Dermis blood vessel endothelial cell (primary cell): ENCODE measurements at regions not wholly inside any gene's neighbourhood (a gene's known extent, or its start where the extent isn't known, plus 50 kb on each side); places are given as distances from the start of the nearest gene placed in this dataset.

Source experiments
- DNase-seq: peaks from one replicate; pipeline ENCODE4 v3.0.0; 2010

DNA sequence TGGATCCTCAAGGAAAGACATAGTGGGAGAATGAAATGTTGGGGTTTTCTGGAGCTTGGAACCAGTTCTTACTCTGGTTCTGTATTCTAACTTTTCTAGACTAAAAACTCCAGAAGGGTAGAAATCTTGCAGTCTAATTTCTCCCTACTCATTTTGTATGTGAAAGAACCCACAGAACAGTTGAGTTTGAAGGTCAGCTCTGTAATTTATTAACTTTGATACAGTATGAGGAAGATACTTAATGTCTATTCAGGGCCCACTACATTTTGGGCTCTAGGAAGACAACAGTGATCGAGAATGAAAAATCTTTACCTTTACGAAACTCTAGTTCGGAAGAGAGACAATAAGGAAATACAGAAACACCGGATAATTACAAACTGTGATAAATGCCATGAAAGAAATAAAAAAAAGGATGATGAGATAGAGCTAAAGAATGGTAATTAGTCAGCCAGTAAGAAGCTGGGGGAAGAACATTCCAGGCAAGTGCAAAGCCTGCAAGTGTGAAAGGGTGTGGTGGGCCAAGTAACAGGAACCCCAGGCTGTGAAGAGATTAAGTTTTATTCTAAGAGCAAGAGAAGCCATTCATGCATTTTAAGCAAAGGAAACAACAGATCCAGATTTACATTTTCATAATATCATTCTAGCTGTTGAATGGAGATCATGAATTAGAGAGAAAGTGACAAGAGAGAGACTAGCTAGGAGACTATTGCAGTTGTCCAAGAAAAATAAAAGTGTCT, 159.9 kb upstream of the HMCN1 start:
- DNase-seq, result no peak

DNA sequence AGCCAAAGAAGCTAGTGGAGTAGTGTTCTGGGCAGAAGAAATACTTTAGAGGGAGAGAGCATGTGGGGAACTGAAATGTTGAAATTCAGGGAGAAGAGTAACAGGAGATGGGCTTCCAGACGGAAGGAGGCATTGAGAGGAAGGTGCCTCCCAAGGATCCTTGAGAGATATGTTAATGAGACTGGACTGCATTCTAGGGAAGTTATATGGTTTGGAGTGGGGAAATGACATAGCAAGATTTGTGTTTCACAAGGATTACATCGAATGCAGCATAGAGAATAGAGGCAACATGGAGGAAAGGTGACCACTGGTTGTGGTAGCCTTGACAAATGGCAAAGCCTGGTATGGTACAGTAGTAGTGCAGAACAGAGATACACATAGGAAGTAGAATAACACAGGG, 160.5 kb upstream of the HMCN1 start:
- DNase-seq, result no peak

DNA sequence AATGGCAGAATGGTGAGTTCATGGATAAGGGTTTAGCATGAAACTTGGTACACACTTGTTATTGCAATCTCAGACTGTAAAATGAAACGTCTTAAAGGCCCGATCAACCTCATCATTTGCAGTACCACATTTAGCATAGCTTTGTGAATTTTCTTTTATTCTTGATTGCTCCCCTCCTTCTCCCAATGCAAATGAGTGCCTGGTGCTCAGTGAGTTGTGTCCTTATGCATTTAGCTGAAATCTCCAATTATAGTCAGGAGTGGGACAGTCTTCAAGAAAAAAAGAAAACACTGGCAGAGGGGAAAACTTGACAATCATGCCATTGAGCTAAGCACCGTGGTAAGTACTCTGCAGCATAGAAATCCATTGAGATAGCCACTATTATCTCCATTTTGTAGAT, 161.0 kb upstream of the HMCN1 start:
- no peak for DNase-seq

DNA sequence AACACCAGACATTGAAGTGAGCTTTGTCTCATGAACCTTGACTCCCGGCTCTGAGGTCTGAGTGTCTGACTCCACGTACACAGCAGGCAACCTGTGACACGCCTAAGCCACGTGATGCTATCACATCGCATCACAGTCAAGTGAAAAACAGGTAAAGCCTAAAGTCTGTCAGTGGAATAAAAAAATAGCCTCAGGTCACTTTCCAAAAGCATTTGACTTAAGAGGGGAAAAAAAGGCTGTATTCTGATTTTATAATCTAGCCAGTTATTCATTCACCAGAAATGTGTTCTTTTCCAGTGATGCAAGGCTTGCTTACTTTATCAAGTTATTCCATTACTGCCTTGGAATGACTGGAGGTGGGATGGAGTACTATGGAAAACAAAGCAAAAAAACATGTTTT, 163.2 kb upstream of the HMCN1 start:
- DNase-seq, result no peak

DNA sequence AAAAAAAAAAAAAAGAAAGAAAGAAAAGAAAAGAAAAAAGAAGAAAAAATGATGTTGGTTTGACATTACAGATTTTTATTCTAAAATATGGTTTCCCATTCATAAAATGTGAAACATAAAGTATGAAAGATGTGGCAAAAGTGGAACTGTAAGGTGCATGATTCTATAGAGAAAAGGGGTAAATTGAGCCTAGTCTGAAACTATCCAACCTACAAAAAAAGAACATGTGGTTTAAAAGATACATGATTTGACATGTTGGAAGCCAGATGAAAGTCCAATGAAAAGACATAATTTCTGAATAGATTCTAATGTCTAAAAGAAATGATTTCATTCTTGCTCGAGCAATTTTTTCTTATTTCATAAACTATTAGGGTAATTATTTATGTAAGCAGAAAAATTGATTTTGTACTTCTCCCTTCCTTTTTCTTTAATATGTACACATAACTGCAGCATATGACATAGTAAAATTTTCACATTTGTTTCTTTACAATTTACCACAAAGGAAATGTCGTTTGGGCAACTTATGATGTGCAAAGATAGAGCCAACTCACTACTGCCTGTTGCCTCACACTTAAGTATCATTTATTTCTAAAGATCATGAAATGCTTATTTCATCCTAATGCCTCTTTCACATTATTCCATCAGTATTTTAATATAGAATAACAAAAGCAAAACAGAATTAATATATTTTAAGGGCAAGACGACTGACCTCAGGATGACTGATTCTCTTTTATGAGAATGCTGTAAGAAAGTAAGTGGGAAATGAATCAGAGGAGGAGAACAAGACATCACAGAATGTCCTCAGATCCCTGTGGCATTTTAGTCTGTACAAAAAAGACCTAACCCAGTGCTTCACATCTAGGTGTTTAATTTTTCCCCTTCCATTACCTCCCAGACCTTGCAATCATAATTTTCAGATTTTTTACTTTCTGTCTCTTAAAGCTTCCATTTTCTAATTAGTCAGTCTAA, 165.8 kb upstream of the HMCN1 start:
- DNase-seq, result no peak

DNA sequence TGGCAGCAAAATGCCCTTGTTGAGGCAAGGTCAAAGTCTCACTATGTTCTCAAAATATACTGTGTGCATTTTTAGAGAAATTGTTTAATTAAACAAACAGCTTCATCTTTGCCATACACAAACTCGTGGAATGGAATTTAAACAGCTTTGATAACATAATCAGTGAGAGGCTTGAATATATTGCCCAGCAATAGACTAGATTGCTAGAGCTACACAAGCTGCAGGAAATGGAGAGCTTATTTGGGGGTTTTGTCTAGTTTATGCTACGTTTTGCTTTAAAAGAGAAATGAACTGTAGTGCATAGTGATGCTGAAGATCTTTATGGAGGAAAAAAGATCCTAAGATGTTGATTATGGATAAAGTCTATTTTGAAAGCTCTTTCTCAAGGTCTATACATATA, 166.8 kb upstream of the HMCN1 start:
- DNase-seq, result no peak

DNA sequence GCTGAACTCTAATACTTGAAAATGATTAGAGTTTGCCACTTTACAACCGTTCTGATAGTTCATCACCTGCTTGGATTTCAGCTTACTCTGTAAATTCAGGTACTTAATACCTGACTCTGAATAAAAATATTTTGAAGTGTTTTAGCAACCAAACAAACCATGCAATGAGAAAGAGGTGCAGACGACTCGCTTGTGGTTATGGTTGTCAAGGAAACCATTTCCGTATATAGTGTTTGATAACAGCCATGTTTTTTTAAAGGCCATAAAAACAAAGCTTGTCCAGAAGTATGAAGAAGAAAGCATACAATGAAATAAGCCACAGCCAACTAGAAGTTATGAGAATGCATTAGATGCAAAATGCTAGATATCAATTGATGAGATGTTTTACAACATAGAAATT, 167.2 kb upstream of the HMCN1 start:
- peak; percentile 84 for DNase-seq

DNA sequence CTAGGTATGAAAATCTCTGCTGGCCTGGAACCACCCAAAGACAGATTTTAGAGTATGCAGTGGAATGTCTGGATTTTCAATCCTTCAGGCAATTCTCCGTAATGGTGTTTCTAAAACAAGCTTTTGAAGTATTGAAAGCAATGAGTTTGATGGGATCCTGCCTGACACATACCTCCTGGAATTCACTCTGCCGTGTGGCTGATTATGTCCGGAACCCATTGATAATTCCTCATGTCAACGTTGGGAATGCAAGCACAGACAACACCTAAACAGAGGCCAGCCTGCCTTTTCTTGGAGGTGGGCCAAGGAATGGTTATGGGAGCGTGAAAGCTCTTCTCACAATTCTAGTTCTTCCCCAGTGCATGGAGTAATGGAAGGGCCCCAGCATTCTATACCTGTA, 168.9 kb upstream of the HMCN1 start:
- peak; percentile 32 for DNase-seq

DNA sequence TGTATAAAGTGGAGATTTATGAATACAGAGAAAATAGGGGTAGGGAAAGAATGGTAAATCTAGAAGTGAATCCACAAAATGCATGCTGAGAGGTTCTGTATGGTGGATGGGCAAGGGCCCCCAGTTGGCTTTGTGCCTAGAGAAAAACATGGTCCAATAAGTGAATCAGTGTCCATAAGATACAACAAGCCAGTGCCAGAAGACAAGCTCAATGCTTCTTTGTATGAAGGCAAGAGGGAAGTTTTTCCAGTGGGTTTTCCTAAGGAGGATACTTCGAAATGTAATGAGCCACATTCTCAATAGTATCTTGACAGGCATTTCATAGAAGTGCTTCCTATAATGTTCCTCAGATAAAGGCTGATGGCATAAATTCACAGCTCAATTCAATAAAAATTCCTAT, 169.4 kb upstream of the HMCN1 start:
- no peak for DNase-seq

DNA sequence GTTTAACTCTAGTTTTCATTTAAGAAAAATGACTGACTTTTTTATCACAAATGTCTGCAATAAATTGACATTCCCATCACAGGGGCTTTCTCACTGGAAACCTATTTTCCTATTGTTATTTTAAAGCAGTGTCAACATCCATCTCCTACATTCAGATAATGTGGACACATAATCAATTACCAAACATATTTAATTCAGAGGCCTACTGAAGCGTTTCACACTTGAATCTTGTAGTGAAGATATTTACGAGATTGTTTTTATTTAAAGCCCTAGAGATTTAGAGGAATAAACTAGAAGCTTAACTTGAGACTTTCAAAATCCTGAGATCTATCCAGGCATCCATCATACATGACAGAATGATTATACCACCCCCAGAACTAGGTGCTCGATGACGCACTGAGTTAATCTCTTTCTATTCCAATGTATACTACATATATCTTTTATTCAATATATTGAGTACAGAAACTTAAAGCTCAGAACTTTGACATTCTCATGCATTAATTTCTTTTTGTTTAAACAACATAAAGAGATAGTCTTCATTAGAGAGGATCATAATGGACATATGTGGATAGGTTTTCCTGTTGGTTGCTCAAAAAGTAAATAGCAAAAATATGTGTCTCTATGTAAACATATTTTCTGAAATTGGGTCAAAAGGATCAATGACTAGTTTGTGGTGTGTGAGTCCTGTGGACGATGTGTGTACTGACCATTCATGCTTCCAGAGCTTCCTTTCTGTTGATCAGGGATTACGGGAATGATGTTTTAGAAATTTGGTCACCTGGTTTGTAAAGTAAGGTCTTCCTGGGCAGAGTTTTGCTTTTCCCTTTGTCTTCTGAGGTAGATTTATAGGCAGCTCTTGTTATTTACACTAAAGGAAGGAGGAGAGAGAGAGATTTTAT, 171.5 kb upstream of the HMCN1 start:
- no peak for DNase-seq

DNA sequence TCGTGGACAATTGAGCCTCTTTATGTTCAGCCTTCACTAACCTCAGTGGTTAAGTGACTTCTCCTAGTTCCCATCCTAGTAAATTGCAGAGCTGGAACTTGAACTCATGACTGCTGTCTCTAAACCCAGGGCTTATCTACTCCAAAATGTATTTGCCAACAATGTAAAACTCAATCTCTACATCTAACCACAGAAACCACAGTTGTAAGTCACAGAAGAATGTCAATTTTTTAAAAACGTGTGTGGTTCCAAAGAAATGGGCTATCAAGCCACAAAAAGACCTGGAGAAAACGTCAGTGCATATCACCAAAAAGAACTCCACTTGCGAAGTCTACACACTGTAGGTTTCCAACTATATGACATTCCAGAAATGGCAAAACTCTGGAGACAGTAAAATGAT, 172.6 kb upstream of the HMCN1 start:
- DNase-seq, result no peak

DNA sequence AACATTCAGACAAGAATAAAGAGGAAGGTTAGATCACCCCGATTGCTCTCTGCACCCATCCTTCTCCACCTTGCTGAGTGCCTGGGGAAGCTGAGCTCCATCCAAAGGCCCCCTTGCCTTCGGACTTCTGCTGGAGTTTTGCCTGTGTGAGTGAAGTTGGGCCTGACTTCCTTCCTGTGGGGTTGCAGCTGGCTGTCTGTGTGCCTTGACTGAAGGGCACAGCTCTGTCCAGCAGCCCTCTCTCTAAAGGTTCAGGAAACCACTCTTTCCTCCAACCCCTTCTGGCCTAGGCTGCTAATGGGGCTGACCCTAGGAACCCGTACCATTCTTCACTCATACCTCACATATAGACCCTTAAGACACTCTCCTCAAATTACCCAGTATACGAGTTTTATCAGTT, 173.4 kb upstream of the HMCN1 start:
- DNase-seq, result peak; percentile 13

DNA sequence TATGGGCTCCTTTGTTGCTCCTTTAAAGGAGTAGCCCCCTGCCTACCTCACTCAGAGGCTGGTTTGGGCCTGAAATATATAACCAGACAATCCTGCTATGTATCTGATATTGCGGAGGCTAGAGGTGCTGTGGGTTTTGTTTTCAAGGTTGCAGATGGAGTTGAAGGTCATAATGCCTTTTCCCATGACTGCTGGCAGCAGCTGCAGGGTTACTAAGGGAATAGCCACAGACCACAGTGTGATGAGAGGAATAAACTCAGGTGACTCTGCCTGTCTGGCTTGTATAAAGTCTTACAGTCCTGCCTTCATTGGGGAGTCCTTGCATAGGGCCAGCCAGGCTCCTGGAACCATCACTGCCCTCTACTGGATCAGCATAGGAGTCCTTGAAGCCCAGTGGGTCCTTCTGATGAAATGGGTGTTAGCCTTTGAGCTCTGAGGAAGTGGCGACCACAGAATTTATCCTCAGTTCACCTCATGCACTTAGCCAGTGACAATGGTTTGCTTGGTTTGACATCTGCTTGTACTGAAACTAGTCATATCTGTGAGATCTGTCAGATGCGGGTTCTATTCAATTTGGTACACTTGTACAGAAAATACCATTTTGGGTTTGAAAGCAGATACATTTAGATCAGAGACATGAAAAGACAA, 174.4 kb upstream of the HMCN1 start:
- DNase-seq, result peak; percentile 72

DNA sequence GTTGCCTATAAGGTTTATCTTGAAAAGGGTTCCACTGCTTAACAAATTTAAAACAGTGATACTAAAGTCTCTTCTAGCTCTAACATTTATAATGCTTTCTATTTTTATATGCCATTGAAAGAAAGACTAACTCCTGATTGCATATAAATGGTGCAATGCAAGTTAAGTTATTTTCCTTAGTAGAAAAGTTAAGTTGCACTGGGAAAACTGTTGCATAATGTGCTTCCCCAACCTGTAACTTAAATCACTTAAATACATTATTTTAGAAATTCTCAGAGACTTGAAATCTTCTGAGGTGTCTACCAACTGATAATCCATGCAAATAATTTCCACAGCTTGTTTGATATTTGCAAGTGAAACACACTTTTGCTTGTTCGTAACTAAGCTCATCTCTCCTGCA, 175.0 kb upstream of the HMCN1 start:
- no peak for DNase-seq

DNA sequence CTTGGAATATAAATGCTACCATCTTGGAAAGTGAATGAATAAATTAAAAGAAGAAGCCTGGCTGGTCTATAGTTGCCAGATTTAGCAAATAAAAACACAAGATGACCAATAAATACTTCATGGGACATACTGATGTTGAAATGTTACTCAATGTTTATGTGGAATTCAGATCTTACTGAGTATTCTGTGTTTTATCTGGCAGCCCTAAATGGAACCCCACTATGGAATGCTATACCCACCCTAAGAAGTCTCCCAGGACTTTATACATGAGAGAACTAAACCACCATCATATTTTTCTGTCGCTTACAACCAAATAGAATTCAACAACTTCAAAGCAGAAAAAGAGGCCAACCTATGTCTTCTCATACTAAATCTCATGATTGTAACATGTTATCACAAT, 177.6 kb upstream of the HMCN1 start:
- no peak for DNase-seq

DNA sequence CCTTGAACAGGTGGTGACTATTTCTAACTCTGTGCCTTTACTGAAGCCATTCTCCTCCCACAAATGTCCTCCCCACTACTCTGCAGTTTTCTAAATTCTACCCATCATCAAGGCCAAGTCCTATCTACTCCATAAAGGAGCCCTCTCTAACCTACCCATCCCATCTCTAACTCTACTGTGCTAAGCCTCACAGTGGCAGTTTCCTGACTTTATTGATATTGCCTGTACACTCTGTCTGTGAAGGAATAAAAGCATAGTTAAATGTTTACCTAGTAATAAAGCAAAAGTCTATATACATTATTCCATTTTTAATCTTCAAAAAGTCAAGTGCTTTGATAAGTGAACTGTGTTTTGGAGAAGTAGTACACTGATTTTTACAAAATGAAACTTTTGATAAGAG, 178.4 kb upstream of the HMCN1 start:
- no peak for DNase-seq

DNA sequence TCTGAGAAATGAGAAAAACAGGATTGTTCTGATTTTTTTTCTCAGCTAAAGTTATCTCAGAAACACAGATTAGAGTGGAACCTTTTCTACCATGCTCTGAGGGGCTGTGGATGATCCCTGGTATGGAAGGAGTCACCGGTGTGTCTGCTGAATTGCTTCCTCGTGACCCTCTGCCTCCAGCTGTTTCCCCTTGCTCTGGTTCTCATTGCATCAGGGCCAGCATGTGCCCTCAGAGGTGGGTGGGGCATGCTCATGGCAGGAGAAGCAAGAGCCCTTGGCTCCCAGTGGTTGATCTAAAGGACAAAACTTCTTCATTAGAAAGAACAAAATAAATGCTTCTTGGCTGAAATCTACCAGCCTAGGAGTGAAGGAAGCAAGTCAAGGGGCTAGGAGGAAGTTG, 183.2 kb upstream of the HMCN1 start:
- DNase-seq, result no peak

DNA sequence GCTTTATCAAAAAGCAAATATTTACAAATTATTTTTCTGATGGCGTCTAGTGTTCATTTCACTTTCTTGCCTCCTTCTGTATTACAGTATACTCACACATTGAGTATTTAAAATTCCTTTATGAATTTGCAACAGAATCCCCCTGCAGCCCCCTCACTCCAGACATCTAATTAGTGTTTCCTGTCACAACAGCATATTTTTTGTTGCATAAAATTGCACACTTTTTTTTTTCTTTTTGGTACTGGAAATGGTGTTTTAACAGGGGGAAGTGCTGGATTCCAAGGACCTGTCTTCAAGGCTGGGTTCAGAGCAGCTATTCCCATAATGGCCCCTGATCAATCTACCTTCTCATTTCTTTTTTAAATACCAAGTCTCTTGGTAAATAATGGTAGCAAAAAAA, 184.3 kb upstream of the HMCN1 start:
- DNase-seq, result no peak

DNA sequence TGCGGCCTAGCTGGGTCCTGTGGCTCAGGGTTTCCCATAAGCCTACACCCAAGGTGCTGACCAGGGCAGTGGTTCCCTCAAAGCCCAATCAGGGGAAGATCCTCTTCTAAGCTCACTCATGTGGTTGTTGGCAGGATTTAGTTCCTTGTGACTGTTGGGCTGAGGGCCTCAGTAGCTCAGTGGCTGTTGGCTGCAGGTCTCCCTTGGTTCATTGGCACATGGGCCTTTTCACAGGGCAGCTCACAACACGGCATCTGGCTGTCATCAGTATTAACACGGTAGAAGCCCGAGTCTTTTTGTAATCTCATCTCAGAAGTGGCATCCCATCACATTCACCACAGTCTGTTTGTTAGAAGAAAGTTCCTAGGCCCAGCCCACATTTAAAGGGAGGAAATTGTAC, 188.2 kb upstream of the HMCN1 start:
- no peak for DNase-seq

DNA sequence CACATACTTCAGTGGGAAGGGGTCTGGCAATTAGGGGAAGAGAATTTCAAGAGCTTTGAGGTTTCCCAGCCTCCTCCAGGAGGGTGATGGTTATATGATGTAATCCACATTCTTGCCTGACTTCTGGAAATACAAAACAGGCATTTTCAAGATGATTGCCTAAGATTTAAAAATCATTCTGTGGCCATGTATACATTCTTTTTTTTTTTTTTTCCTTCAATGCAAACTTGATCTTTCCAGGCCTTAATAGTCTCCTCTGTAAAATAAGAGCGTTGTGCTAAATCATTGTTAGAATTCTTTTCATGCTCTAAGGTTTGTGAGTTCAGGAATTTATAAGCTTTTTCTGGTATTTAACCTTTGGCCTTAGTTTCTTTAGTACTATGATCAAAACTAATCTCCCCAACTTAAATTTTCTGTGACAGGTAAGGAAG, 192.3 kb upstream of the HMCN1 start:
- DNase-seq, result no peak

DNA sequence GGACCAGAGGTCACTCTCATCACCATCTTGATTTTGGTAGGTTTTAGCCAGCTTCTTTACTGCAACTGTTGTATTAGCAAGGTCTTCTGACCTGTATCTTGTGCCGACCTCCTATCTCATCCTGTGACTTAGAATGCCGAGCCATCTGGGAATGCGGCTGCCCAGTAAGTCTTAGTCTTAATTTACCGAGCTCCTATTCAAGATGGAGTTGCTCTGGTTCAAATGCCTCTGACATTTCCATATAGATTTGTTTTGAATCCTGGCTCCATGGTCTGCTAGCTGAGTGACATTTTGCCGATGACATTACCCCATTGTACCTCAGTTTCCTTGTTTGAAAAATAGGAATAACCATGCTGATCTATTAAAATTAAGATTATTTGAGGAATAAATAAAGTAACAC, 193.9 kb upstream of the HMCN1 start:
- DNase-seq, result no peak

DNA sequence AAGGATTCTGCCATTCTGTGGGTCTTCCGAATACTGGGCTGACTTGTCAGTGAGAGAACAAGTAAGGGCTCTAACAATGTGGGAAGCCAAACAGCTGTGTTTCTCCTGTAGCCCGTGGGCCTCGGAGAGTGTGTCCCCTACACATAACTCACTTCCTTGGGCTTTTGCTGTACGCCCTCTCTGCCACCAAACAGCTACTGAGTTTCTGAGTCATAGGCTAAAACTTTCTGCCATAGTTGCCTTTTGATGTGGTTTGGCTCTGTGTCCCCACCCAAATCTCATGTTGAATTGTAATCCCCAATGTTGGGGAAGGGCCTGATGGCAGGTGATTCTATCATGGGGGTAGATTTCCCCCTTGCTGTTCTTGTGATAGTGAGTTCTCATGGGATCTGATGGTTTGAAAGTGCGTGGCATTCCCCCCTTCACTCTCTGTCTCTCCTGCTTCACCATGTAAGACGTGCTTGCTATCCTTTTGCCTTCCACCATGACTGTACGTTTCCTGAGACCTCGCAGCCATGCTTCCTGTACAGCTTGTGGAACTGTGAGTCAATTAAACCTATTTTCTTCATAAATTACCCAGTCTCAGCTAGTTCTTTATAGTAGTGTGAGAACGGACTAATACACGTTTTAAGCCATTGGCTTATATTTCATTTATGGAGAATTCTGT, 194.8 kb upstream of the HMCN1 start:
- no peak for DNase-seq
